ENCODE measurements at regions not wholly inside any gene's neighbourhood (a gene's known extent, or its start where the extent isn't known, plus 50 kb on each side); places are given as distances from the start of the nearest gene placed in this dataset.

- no peak for TF ChIP-seq CTCF (IDR thresholded peaks at IDR 0.05)
- TF ChIP-seq EZH2 (IDR thresholded peaks at IDR 0.05; ENCODE audit: borderline replicate concordance, insufficient read depth, low read depth, low read length, poor library complexity, severe bottlenecking) = no peak
Measured at GRCh38 chr4:29726938-29727337, 993.2 kb upstream of the PCDH7 start.

Measured in B cell (primary cell).